Spleen (tissue), 3 donors: ENCODE measurements at regions not wholly inside any gene's neighbourhood (a gene's known extent, or its start where the extent isn't known, plus 50 kb on each side); places are given as distances from the start of the nearest gene placed in this dataset.

Source experiments
- POLR2A ChIP-seq, 3 donors: fragments of 450-650 bp; IDR thresholded peaks; one replicate each; pipeline ENCODE4 v1.5.1; 2017; ENCODE audit warnings: antibody characterized with exemption in 3 of 3, mild to moderate bottlenecking in 1 of 3
- POLR2AphosphoS5 ChIP-seq, 3 donors: sonication (generic); formaldehyde crosslinking; IDR thresholded peaks; one replicate each; pipeline ENCODE4 v1.5.1; 2017; ENCODE audit warnings: antibody characterized with exemption in 3 of 3

DNA sequence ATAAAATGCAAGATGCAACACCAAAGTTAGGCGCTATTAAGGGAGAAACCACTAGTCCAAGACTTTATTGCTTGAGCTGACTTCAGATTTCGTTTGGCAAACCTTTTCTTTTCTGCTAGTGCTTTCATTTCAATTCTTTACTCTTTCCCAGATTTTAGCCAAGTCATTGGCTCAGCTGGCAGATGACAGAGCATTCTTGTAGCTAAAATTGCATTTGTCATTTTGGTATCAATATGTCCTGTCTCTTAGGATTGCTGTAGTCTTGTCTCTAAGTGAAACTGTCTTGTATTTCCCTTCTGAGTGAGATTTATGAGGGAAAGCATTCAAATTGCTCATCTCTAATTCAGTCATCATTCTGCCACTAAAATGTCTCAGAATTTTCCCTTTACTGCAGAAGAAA is 335.1 kb downstream of the METTL4 start:
- TF ChIP-seq POLR2A (IDR thresholded peaks at IDR 0.05), result no peak
- no peak for TF ChIP-seq POLR2AphosphoS5 (IDR thresholded peaks at IDR 0.05)
